Sigmoid colon (tissue), 4 donors: ENCODE measurements at regions not wholly inside any gene's neighbourhood (a gene's known extent, or its start where the extent isn't known, plus 50 kb on each side); places are given as distances from the start of the nearest gene placed in this dataset.

Experiments
- EP300 ChIP-seq, 4 donors: sonication (generic); formaldehyde crosslinking; IDR thresholded peaks; one replicate each; pipeline ENCODE4 v1.6.1; 2017; ENCODE audit warnings: antibody characterized with exemption in 4 of 4
- POLR2A ChIP-seq, 2 donors: fragments of 450-650 bp; IDR thresholded peaks; one replicate each; pipeline ENCODE4 v1.6.1; 2016; ENCODE audit warnings: antibody characterized with exemption in 2 of 2, mild to moderate bottlenecking in 2 of 2, moderate library complexity in 2 of 2
- POLR2AphosphoS5 ChIP-seq, 4 donors: sonication (generic); formaldehyde crosslinking; IDR thresholded peaks; one replicate each; pipeline ENCODE4 v1.6.1; 2017; ENCODE audit warnings: antibody characterized with exemption in 4 of 4
- TF ChIP-seq, protein P1 (sequence below), 4 experiments: fragments of 450-650 bp in 3 of 4; fragments of 200-600 bp in 1 of 4; IDR thresholded peaks; one replicate each; pipeline ENCODE4 v1.5.1; 2016 to 2019; ENCODE audit warnings: antibody characterized with exemption in 4 of 4, mild to moderate bottlenecking in 3 of 4, moderate library complexity in 2 of 4

- TF ChIP-seq, protein P1, sequence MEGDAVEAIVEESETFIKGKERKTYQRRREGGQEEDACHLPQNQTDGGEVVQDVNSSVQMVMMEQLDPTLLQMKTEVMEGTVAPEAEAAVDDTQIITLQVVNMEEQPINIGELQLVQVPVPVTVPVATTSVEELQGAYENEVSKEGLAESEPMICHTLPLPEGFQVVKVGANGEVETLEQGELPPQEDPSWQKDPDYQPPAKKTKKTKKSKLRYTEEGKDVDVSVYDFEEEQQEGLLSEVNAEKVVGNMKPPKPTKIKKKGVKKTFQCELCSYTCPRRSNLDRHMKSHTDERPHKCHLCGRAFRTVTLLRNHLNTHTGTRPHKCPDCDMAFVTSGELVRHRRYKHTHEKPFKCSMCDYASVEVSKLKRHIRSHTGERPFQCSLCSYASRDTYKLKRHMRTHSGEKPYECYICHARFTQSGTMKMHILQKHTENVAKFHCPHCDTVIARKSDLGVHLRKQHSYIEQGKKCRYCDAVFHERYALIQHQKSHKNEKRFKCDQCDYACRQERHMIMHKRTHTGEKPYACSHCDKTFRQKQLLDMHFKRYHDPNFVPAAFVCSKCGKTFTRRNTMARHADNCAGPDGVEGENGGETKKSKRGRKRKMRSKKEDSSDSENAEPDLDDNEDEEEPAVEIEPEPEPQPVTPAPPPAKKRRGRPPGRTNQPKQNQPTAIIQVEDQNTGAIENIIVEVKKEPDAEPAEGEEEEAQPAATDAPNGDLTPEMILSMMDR (IDR thresholded peaks at IDR 0.05): no peak
- TF ChIP-seq POLR2A (IDR thresholded peaks at IDR 0.05) (no peak), POLR2AphosphoS5 (IDR thresholded peaks at IDR 0.05) (no peak), EP300 (IDR thresholded peaks at IDR 0.05) (no peak)
Measured at GRCh38 chr11:87465716-87466115, 428.0 kb downstream of the TMEM135 start.
